H9 (cell line): ENCODE measurements at regions not wholly inside any gene's neighbourhood (a gene's known extent, or its start where the extent isn't known, plus 50 kb on each side); places are given as distances from the start of the nearest gene placed in this dataset.

Experiments used
- DNase-seq: peaks from one replicate; pipeline ENCODE4 v3.0.0-alpha.2; 2017
- H2AFZ ChIP-seq: one replicate; pipeline ENCODE4 v1.6.1; 2013; ENCODE audit warnings: mild to moderate bottlenecking, low read length, control low read depth, moderate library complexity
- H2AK5ac ChIP-seq: 2 replicates; pipeline ENCODE4 v1.6.1; 2013; ENCODE audit warnings: low read length, control low read depth, mixed read lengths; ENCODE audit not compliant: insufficient read length
- H2BK120ac ChIP-seq: one replicate; pipeline ENCODE4 v1.6.1; 2013; ENCODE audit warnings: low read depth, mild to moderate bottlenecking, low read length, control low read depth, inconsistent platforms; ENCODE audit not compliant: poor library complexity, severe bottlenecking
- H2BK12ac ChIP-seq: 2 replicates; pipeline ENCODE4 v1.6.1; 2013; ENCODE audit warnings: low read length, control low read depth, mixed read lengths, low read depth; ENCODE audit not compliant: insufficient read length
- H2BK15ac ChIP-seq: 2 replicates; pipeline ENCODE4 v1.6.1; 2013; ENCODE audit warnings: low read depth, low read length, control low read depth
- H2BK20ac ChIP-seq: one replicate; pipeline ENCODE4 v1.6.1; 2013; ENCODE audit warnings: low read depth, mild to moderate bottlenecking, low read length, control low read depth, inconsistent platforms; ENCODE audit not compliant: poor library complexity, severe bottlenecking
- H2BK5ac ChIP-seq: 2 replicates; pipeline ENCODE4 v1.6.1; 2013; ENCODE audit warnings: low read length, control low read depth, mixed read lengths; ENCODE audit not compliant: insufficient read length
- H3K14ac ChIP-seq: 2 replicates; pipeline ENCODE4 v1.6.1; 2013; ENCODE audit warnings: low read length, control low read depth; ENCODE audit not compliant: insufficient read depth
- H3K18ac ChIP-seq: 2 replicates; pipeline ENCODE4 v1.6.1; 2013; ENCODE audit warnings: low read depth, mild to moderate bottlenecking, mixed read lengths, low read length, control low read depth; ENCODE audit not compliant: insufficient read length
- H3K23ac ChIP-seq: 2 replicates; pipeline ENCODE4 v1.6.1; 2013; ENCODE audit warnings: low read length, control low read depth, mixed read lengths, low read depth; ENCODE audit not compliant: insufficient read length
- H3K23me2 ChIP-seq: 2 replicates; pipeline ENCODE4 v1.6.1; 2013; ENCODE audit warnings: low read depth, mild to moderate bottlenecking, mixed read lengths, low read length, control low read depth; ENCODE audit not compliant: insufficient read length, poor library complexity, severe bottlenecking
- H3K27ac ChIP-seq: 2 replicates; pipeline ENCODE4 v1.5.1; 2013; ENCODE audit warnings: low read length, control low read depth, mixed read lengths, low read depth; ENCODE audit not compliant: insufficient read length
- H3K27me3 ChIP-seq: 2 replicates; pipeline ENCODE4 v1.6.1; 2013; ENCODE audit warnings: low read length, control low read depth, inconsistent platforms; ENCODE audit not compliant: insufficient read depth
- H3K4ac ChIP-seq: 2 replicates; pipeline ENCODE4 v1.6.1; 2013; ENCODE audit warnings: low read depth, mild to moderate bottlenecking, control low read depth, inconsistent platforms, low read length, moderate library complexity
- H3K4me1 ChIP-seq: 2 replicates; pipeline ENCODE4 v1.6.1; 2013; ENCODE audit warnings: low read length, control low read depth, inconsistent platforms; ENCODE audit not compliant: insufficient read depth
- H3K4me2 ChIP-seq: 2 replicates; pipeline ENCODE4 v1.6.1; 2013; ENCODE audit warnings: low read length, control low read depth, mixed read lengths; ENCODE audit not compliant: insufficient read length, insufficient read depth
- H3K56ac ChIP-seq: 2 replicates; pipeline ENCODE4 v1.6.1; 2013; ENCODE audit warnings: low read depth, mild to moderate bottlenecking, mixed read lengths, low read length, control low read depth; ENCODE audit not compliant: insufficient read length
- H3K79me1 ChIP-seq: 2 replicates; pipeline ENCODE4 v1.6.1; 2013; ENCODE audit warnings: low read depth, mild to moderate bottlenecking, moderate library complexity, low read length, control low read depth, inconsistent platforms; ENCODE audit not compliant: insufficient read depth, poor library complexity, severe bottlenecking
- H3K79me2 ChIP-seq: 2 replicates; pipeline ENCODE4 v1.6.1; 2013; ENCODE audit warnings: low read length, control low read depth, inconsistent platforms; ENCODE audit not compliant: insufficient read depth
- H3K9ac ChIP-seq: 2 replicates; pipeline ENCODE4 v1.6.1; 2013; ENCODE audit warnings: low read length, control low read depth, mixed read lengths; ENCODE audit not compliant: insufficient read length; ENCODE audit errors: extremely low read depth
- H3K9me3 ChIP-seq: one replicate; pipeline ENCODE4 v1.6.1; 2013; ENCODE audit warnings: low read depth, low read length, inconsistent platforms; ENCODE audit not compliant: control insufficient read depth
- H3T11ph ChIP-seq: one replicate; pipeline ENCODE4 v1.6.1; 2013; ENCODE audit warnings: mild to moderate bottlenecking, low read length, control low read depth, inconsistent platforms
- H4K20me1 ChIP-seq: one replicate; pipeline ENCODE4 v1.6.1; 2013; ENCODE audit not compliant: control insufficient read depth, insufficient read length, insufficient read depth
- H4K5ac ChIP-seq: 2 replicates; pipeline ENCODE4 v1.6.1; 2013; ENCODE audit warnings: low read depth, mild to moderate bottlenecking, mixed read lengths, low read length, control low read depth; ENCODE audit not compliant: insufficient read length
- H4K8ac ChIP-seq: replicated peaks from 2 replicates; pipeline ENCODE4 v1.6.1; 2013; ENCODE audit warnings: low read length, control low read depth, mixed read lengths, low read depth; ENCODE audit not compliant: insufficient read length
- H4K91ac ChIP-seq: 2 replicates; pipeline ENCODE4 v1.6.1; 2013; ENCODE audit warnings: low read depth, mild to moderate bottlenecking, moderate library complexity, mixed read lengths, low read length, control low read depth; ENCODE audit not compliant: insufficient read length
- H3K27ac Mint-ChIP-seq, 3 experiments: 2 replicates in 2 of 3; 3 replicates in 1 of 3; pipeline ENCODE4 v1.8.0; 2020 to 2021; ENCODE audit warnings: mixed read lengths in 3 of 3, mild to moderate bottlenecking in 1 of 3, moderate library complexity in 1 of 3
- H3K27me3 Mint-ChIP-seq: 2 replicates; pipeline ENCODE4 v1.8.0; 2021; ENCODE audit warnings: low read depth, mild to moderate bottlenecking, moderate library complexity, mixed read lengths
- H3K36me3 Mint-ChIP-seq, 3 experiments: 2 replicates in 2 of 3; 3 replicates in 1 of 3; pipeline ENCODE4 v1.8.0; 2020 to 2021; ENCODE audit warnings: low read depth in 3 of 3, mixed read lengths in 3 of 3; ENCODE audit not compliant: insufficient read depth in 1 of 3
- H3K4me1 Mint-ChIP-seq, 2 experiments: 2 replicates each; pipeline ENCODE4 v1.8.0; 2020; ENCODE audit warnings: mixed read lengths in 2 of 2
- H3K4me3 Mint-ChIP-seq, 2 experiments: 2 replicates in 1 of 2; 3 replicates in 1 of 2; pipeline ENCODE4 v1.8.0; 2020 to 2021; ENCODE audit warnings: mild to moderate bottlenecking in 2 of 2, mixed read lengths in 2 of 2, moderate library complexity in 1 of 2
- H3K9me3 Mint-ChIP-seq, 2 experiments: 2 replicates in 1 of 2; 3 replicates in 1 of 2; pipeline ENCODE4 v1.8.0; 2020; ENCODE audit warnings: mild to moderate bottlenecking in 2 of 2, mixed read lengths in 2 of 2, moderate library complexity in 1 of 2
- CTCF ChIP-seq: fragments of 200-600 bp; sonication (generic); conservative IDR thresholded peaks from 3 replicates; pipeline ENCODE4 v1.8.0; 2021; ENCODE audit warnings: antibody characterized with exemption, mild to moderate bottlenecking
- WGBS: extraction: QIAGEN DNeasy Blood & Tissue Kit; methylation state at CpG from one replicate; pipeline ENCODE4 v1.1.7; 2013; ENCODE audit warnings: missing lambda C conversion rate, low lambda C conversion rate, mixed read lengths; ENCODE audit not compliant: insufficient read length; ENCODE audit errors: extremely low coverage; 5-methylcytosine and 5-hydroxymethylcytosine counted together

GRCh38 chr3:166169681-166170080 is 332.5 kb upstream of the BCHE start:
- Histone ChIP-seq H4K20me1 (no peaks in the 10 kb centered on the region), H4K8ac (no peak overlapping the region), H2BK120ac (no peak overlapping the region), H3K14ac (no peak overlapping the region), H2AK5ac (no peak overlapping the region), H3K79me1 (no peaks in the 10 kb centered on the region), H3K27me3 (no peaks in the 10 kb centered on the region), H3K79me2 (no peaks in the 10 kb centered on the region), H3K4ac (no peak overlapping the region), H3K23me2 (no peaks in the 10 kb centered on the region), H3K18ac (no peak overlapping the region), H2BK12ac (no peak overlapping the region), H2BK5ac (no peak overlapping the region), H2BK15ac (no peak overlapping the region), H3K9me3 (no peaks in the 10 kb centered on the region), H3K9ac (no peak overlapping the region), H3K4me1 (no peaks in the 10 kb centered on the region), H2BK20ac (no peak overlapping the region), H3K56ac (no peak overlapping the region), H3T11ph (no peak overlapping the region), H3K27ac (no peak overlapping the region), H4K5ac (no peak overlapping the region), H3K4me2 (no peak overlapping the region), H3K23ac (no peak overlapping the region), H2AFZ (no peak overlapping the region), H4K91ac (no peak overlapping the region)
- no peak overlapping the region for H3K27ac Mint-ChIP-seq
- H3K36me3 Mint-ChIP-seq, result no peaks in the 10 kb centered on the region
- no peak for TF ChIP-seq CTCF
- no peaks in the 10 kb centered on the region for H3K9me3 Mint-ChIP-seq
- WGBS, result no CpG with 5 or more reads among the region's 1 CpG
- no peak for DNase-seq
- H3K4me1 Mint-ChIP-seq, result no peaks in the 10 kb centered on the region
- no peaks in the 10 kb centered on the region for H3K27me3 Mint-ChIP-seq
- H3K4me3 Mint-ChIP-seq, result no peak overlapping the region
